ENCODE measurements at regions not wholly inside any gene's neighbourhood (a gene's known extent, or its start where the extent isn't known, plus 50 kb on each side); places are given as distances from the start of the nearest gene placed in this dataset.

DNA sequence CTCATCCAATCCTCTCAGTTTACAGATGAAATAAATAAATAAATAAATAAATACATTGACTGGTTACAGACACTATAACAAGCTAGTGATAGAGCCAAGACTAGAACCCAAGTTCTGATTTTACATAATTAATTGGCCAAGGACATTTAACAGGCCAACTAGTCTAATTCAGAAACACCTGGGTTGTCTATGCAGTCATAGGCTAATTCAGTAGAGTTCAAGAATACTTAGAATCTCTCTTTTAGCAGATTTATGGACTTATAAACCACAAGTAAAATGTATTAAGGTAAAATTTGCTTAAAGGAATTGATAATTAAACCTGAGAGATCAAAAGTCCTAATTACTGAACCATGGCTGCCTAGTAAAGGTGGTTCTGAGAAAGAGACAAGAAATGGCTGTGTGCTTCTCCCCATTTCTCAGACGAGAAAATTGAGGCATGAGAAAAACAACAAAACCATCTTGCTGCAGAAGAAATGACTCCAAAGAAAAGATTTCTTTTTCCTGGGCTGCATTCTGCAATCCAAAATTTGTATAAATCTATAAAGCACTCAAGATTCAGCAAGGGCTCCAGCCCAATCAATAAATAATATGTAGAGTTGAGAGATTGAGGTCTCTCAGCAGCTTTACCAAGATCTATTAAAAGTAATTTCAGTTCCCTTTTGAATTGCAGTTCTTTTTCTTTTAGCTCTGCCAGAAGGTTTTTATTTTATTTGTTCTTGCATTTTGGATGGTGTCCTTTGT is 98.3 kb downstream of the DUSP10 start:
- H3K4me3 ChIP-seq: no peak overlapping the region
- no peaks in the 10 kb centered on the region for H3K9me3 ChIP-seq
- H3K4me1 ChIP-seq: no peaks in the 10 kb centered on the region
- DNase-seq (no peak), ATAC-seq (ENCODE audit: low FRiP score in 2 of 2) (no peak)
- 84 to 96% methylated on average over 1 of the region's 1 CpG for WGBS, 2 donors
- H3K27me3 ChIP-seq: no peaks in the 10 kb centered on the region
- no peak overlapping the region for H3K27ac ChIP-seq
- TF ChIP-seq EP300 (IDR thresholded peaks at IDR 0.05): no peak
- no peak for TF ChIP-seq POLR2A (IDR thresholded peaks at IDR 0.05)
- TF ChIP-seq, protein P1, sequence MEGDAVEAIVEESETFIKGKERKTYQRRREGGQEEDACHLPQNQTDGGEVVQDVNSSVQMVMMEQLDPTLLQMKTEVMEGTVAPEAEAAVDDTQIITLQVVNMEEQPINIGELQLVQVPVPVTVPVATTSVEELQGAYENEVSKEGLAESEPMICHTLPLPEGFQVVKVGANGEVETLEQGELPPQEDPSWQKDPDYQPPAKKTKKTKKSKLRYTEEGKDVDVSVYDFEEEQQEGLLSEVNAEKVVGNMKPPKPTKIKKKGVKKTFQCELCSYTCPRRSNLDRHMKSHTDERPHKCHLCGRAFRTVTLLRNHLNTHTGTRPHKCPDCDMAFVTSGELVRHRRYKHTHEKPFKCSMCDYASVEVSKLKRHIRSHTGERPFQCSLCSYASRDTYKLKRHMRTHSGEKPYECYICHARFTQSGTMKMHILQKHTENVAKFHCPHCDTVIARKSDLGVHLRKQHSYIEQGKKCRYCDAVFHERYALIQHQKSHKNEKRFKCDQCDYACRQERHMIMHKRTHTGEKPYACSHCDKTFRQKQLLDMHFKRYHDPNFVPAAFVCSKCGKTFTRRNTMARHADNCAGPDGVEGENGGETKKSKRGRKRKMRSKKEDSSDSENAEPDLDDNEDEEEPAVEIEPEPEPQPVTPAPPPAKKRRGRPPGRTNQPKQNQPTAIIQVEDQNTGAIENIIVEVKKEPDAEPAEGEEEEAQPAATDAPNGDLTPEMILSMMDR (IDR thresholded peaks at IDR 0.05): no peak
- TF ChIP-seq POLR2AphosphoS5 (IDR thresholded peaks at IDR 0.05): no peak
- no peaks in the 10 kb centered on the region for H3K36me3 ChIP-seq

DNA sequence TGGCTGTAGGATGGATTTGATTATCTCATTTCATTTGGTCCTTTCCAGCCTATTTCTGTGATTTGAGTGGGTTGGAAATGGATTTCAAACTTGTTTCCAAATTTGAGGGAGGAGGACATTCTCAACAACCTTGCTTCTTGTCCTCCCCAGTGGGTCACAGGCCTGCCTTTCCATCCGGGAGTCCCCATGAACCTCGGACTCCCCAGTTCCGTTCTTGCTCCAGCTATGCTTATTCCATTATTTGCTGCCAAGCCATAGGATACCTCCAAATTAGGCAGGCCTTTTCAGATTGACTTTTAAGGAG is 97.8 kb downstream of the DUSP10 start:
- TF ChIP-seq EP300 (IDR thresholded peaks at IDR 0.05) (no peak), POLR2AphosphoS5 (IDR thresholded peaks at IDR 0.05) (no peak)
- TF ChIP-seq, protein P1 (IDR thresholded peaks at IDR 0.05): no peak
- 67 to 89% methylated on average over 3 of the region's 3 CpGs for WGBS, 2 donors
- no peak overlapping the region for H3K27ac ChIP-seq
- no peaks in the 10 kb centered on the region for H3K4me1 ChIP-seq
- H3K9me3 ChIP-seq: no peaks in the 10 kb centered on the region
- ATAC-seq (ENCODE audit: low FRiP score in 2 of 2) (no peak), DNase-seq (no peak)
- H3K36me3 ChIP-seq: no peaks in the 10 kb centered on the region
- H3K27me3 ChIP-seq: no peaks in the 10 kb centered on the region
- no peak overlapping the region for H3K4me3 ChIP-seq

DNA sequence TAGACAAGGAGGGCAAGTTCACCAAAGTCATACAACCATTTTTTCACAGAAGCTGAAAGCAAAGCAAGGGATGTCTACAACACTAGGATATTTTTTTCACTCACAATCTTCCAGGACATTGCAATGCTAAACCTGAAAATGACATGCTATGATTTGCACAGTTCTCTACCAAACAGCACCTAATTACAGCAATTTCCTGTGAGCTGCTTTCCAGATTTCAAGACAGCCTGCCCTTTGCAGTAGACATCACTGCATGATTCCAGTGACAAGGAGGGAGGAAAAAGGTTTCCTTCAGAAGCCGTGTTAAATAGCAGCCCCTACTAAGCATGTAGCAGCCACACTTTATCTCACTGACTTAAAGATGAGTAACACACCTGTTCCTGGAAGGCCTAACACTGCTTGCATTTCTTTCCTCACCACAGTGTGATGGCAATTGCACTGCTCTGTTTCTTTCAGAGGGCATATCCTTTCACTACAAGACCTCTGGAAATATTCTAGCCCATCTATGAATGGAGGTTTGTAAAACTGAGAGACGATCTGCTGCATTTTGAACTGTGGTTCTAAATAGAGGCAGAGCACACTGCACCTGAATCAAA is 97.1 kb downstream of the DUSP10 start:
- Histone ChIP-seq H3K36me3 (no peaks in the 10 kb centered on the region), H3K27ac (no peak overlapping the region), H3K4me3 (no peak overlapping the region), H3K27me3 (no peaks in the 10 kb centered on the region), H3K9me3 (no peaks in the 10 kb centered on the region), H3K4me1 (no peaks in the 10 kb centered on the region)
- ATAC-seq (ENCODE audit: low FRiP score in 2 of 2): no peak
- TF ChIP-seq, protein P1 (IDR thresholded peaks at IDR 0.05): no peak
- TF ChIP-seq POLR2A (IDR thresholded peaks at IDR 0.05): no peak
- TF ChIP-seq POLR2AphosphoS5 (IDR thresholded peaks at IDR 0.05): no peak
- WGBS, 2 donors: 83 to 85% methylated on average over 2 of the region's 2 CpGs
- no peak for DNase-seq

DNA sequence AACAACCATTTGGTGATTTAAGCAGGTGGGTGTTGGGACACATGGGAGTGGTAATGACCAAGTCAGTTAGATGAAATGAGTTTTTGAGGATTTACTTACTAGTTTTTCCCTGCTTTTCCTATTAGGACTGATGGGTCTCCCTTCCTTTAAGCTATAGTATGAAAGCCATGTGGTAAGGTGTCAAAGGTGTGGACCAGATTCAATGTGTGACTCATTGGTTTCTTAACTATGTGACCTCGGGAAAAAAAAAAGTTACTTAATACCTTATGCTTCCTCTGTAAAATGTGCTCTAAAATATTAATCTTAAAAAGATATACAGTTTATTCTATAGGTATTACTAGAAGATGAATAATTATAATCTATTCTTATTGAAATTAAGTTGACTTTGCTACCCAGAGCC is 93.7 kb downstream of the DUSP10 start:
- H3K9me3 ChIP-seq: no peaks in the 10 kb centered on the region
- no peak for ATAC-seq (ENCODE audit: low FRiP score in 2 of 2)
- 70 to 72% methylated on average over 1 of the region's 1 CpG for WGBS, 2 donors
- DNase-seq: no peak
- no peak overlapping the region for H3K27ac ChIP-seq
- H3K4me1 ChIP-seq: no peaks in the 10 kb centered on the region
- H3K4me3 ChIP-seq: no peak overlapping the region
- no peaks in the 10 kb centered on the region for H3K36me3 ChIP-seq
- no peaks in the 10 kb centered on the region for H3K27me3 ChIP-seq
- TF ChIP-seq, protein P1 (IDR thresholded peaks at IDR 0.05): no peak
- no peak for TF ChIP-seq EP300 (IDR thresholded peaks at IDR 0.05)
- TF ChIP-seq POLR2A (IDR thresholded peaks at IDR 0.05): no peak
- TF ChIP-seq POLR2AphosphoS5 (IDR thresholded peaks at IDR 0.05): no peak

Data from upper lobe of left lung (tissue), 6 donors.